GM21515 (cell line): ENCODE measurements at regions not wholly inside any gene's neighbourhood (a gene's known extent, or its start where the extent isn't known, plus 50 kb on each side); places are given as distances from the start of the nearest gene placed in this dataset.

ENCODE experiments used
- ATAC-seq: cut with Tn5 transposase; IDR thresholded peaks from one replicate; pipeline ENCODE4 v1.9.1; 2021; ENCODE audit not compliant: unreplicated experiment

DNA sequence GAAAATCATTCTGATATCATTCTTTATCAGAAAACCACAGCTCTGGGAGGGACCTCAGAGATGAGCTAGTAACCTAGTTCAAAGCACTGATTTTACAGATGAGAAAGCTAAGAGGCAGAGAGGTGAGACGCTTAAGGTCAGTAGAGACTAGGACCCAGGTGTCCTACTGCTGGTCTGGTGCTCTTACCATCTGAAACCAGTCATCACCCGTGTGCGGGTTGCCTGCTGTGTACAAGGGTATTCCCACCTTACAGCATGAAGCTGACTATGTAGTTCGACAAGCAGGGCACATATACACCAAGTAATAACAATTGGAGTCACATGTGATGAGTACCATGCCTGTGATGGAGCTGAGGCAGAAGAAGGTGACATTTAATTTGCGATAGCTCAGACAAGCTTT, 133.7 kb downstream of the ADAMTS15 start:
- no peak for ATAC-seq

DNA sequence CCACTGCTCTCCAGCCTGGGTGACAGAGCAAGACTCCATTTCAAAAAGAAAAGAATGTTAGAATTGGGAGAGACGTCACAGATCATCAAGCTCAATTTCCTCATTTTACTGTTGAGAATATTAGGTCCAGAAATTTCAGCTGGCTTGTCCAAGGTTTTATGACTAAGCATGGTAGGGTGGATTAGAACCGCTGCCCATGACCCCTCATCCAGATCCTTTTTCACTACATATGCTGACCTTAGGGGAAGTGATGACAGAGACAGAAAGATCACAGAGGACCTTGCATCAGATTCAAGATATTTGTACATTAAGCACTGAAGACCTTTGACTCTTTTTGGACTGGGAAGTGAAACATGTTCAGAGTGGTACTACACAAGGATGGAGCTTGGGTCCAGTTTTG, 134.5 kb downstream of the ADAMTS15 start:
- ATAC-seq, result no peak

DNA sequence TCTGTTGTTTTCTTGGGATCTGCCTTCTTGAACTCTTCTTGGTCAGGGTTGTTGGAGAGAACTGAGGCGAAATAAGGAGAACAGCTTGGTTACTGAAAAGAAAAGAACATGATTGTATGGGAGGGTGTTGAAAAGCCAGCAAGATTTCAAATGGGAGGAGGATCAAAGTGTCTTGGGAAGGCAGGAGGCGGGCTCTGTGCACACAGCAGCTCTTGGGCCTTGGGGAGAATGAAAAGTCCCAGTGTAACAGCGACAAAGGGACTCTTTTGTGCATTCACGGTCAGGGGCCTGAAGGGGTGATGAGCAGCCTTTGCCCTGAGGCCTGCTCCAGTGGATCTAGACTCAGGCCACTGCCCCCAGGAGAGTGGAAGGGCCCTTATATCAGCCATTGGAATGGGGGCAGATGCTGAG, 135.4 kb downstream of the ADAMTS15 start:
- ATAC-seq, result no peak

DNA sequence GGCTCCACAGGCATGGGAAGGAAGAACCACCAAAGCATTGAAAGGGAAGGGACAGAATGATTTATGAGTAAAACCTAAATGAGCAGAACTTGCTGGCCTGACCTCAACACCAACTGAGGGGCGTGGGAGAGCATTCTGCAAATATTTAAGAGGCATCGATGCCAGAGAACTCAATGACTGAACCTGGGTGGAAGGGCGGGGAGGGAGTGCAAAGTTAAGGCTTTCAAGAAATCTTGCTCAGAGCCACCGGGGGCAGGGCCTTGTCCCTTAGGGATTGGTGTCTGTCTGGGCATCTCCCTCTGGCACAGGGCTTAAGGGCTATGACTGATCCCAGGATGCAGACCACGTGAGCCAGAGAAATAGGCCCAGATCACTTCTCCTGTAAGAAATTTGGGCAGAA, 137.1 kb downstream of the ADAMTS15 start:
- no peak for ATAC-seq

DNA sequence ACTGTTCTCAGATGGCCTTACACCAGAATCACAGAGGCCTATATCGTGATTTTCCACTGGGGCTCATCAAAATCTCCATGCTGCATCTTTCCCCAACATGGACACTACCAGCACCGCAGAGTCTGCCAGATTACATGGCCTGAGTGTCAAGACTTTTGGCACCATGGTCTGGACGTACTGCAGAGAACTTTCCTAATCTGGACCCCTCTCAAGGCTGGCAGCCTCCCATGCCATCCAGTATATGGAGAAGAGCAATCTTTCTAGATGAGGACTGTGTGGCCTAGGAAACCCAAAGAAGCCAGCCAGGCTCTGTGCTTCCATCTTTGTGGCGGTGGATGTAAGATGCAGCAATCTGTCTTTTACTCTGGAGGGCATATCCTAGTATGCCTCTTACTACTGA, 139.2 kb downstream of the ADAMTS15 start:
- no peak for ATAC-seq

DNA sequence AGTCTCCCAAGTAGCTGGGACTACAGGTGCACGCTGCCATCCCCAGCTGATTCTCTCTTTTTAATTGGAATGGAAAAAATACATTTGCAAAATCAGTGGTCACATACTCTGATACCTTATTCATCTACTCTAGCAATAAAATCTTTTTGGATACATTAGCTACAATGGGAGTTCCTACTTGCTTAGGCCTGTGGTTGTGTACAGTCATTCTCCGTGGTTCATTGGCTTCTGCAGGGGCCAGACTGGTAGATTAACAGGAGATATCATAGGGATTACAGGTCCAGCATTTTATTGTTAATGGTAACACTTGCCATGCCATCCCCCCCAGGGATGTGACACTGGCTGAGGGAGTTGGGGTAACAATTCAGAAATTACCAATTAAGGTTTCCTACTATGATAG, 140.0 kb downstream of the ADAMTS15 start:
- no peak for ATAC-seq

DNA sequence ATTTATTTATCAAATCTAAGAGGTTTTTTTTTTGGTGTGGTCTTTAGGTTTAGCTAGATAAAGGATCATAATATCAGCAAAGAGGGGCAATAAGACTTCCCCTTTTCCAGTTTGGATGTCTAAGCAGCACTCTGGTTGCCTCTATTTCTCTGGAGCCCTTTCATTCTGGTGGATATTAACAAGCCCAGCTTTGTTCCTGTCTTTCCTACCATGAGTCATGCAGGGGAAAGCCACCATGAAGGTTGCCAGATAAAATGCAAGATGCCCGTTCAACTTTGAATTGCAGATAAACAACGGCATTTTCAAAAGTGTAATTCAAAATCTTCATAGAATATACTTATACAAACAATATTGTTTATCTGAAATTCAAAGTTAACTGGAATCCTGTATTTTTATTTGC, 143.6 kb downstream of the ADAMTS15 start:
- ATAC-seq, result no peak

DNA sequence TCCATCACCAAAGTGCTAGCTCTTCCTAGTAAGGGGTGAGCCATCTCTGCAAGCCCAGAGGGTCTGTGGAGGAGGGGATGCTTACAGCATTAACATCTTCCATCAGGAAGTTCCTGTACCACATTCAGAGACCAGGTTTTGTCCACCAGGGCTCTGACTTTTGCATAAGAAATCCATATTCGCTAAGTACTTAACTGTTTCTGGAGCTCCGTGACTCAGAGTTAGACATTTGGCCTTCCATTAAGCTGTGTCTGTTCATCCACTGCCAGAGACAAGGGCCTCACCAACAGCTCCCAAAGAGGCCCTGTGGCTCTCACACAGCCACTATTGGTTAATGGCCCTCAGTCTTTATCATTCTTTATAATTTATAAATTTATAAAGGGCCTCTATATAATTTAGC, 144.6 kb downstream of the ADAMTS15 start:
- ATAC-seq, result no peak

DNA sequence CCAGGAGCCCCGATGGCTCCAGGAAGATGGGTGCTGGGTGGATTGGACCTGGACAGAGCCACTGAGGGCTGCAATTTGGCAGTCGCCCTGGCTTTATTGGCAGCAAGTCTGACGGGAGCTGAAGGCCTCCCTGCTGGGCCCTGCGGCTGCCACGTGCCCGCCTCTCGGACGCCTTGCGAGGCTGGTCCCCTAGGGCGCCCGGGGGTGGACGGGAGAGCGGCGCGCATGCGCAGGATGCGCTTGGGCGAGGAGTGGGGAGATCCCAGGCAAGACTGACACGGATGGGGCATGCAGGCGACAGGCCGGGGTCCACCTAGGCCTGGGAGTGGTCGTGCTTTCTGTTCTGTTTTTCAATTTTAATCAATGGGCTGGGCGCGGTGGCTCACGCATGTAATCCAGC, 150.0 kb downstream of the ADAMTS15 start:
- no peak for ATAC-seq

DNA sequence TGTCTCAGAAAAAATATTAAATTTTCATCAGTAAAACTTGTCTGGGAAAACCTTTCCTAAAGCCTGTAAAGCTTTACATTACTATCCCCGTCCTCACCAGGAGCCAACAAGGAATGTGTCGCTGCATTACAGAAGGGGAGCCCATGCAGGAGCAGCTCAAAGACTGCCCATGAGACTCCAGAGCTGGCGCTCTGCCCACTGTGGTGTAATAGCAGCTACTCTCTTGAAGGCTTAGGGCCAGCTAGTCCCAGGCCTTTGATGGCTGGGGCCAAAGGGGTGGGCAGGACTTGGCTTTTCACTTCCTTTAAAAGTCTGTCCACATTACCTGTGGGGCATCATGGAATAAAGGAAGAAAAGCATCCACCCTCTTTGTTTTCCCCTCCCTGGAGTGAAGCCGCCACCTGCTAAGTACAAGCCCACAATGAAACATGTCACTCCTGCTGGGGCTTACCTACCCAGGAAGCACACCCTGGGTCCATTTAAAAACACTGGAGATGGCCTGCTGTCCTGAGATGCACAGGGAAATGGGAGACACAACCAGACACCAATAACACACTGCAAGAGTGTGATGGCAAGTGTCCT, 150.7 kb downstream of the ADAMTS15 start:
- no peak for ATAC-seq

DNA sequence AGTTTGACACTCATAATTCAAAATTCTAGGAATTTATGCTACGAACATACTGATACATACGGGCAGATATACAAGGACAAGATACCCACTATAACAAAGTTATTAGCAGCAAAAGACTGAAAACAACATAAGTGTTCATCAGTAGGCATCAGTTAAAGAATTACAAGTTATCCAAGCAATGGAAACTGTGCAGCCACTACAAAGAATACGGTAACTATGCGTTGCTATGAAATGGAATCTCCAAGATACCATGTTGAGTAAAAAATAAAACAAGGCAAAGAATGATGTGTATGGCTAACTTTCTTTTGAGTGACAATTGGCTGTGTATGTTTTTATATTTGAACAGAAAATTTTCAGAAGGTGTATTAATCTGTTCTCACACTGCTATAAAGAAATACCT, 151.7 kb downstream of the ADAMTS15 start:
- no peak for ATAC-seq

DNA sequence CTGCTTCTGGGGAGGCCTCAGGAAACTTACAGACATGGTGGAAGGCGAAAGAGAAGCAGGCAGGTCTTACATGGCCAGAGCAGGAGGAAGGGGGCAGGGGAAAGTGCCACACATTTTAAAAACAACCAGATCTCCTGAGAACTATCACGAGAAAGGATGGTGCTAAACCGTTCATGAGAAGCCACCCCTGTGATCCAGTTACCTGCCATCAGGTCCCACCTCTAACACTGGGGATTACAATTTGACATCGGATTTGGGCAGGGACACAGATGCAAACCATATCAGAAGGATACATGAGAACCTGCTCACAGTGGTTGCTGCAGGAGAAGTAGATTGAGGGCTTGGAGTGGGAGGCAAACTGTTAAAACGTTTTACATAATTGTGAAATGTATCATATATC, 152.2 kb downstream of the ADAMTS15 start:
- ATAC-seq, result no peak

DNA sequence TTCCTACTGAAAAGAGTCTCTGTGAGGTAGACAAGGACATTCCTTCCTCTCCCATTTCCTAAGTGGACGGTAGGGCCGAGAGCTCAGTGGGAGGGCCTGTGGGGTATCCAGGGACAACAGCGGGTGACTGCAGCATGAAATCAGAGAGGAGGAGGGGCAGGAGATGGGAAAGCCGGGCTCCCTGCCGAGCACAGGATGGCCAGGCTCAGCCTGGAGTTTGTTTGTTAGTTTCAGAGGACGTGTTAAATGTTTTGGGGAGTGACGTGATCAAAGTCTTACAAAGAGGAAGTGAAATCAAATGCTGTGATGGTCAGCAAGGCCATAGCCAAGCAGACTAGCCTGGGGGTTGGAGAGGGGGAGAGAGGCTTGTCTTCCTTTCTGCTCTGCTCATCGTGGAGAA, 152.7 kb downstream of the ADAMTS15 start:
- no peak for ATAC-seq

DNA sequence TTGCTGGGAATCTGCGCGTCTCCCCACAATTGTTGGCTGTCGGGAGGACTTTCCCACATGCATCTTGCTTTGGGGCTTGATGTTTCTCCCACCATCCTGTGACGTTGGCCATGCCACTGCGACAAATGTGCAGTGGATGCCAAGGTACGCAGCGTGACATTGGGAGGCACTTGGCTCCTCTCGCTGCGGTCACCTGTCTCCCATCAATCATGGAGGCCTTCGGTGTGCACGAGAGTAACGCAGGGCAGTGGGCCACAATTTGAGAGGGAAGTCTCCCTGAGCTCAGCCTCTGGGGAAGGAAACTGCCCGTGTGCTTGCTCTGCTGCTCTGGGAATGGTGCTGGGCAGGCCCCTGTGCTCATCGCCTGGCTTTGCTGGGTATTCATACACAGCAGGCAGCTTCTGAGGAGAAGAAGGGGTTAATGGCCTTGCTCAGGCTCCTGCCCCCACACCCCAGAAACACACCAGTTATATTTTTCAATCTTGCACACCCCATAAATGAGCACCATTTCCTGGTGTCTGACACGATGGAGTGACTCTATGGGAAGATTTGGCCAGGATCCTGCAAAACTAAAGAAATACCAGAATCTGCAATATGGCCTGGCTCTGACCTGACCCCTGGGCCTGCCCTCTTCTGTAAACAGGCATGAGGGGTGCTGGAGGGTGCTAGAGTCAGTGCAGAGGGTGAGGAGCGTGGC, 153.5 kb downstream of the ADAMTS15 start:
- no peak for ATAC-seq

DNA sequence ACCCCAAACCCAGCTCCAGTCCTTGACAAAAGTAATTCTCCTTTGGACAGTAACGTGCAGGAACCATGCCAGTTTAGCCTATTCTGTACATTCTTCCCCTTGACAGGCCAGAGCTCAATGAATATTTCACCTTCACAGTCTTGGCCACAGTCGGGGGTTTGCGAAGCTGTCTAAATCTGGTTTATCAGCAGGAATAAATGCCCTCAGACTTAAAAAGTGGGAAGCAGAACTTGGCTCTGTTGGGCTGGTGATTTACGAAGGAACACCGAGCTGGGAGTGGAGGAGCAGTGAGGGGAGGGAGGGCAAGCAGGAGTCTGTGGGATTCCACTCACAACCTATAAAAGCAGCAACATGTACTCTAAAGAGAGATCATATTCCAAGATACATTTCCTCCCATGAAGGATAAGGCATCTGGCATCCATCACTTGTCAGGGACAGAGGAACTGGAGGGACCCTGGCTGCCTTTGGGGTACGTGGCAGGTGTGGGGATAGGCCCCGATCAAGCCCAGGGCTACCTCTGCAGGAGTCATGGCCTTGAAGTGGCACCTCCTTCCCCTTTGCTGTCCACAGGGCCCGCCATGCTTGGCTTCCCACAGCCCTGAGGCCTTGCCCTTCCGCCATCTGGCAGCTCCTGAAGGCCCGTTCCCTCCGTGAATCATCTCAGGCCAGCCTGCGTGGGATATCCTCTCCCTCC, 154.3 kb downstream of the ADAMTS15 start:
- ATAC-seq, result no peak

DNA sequence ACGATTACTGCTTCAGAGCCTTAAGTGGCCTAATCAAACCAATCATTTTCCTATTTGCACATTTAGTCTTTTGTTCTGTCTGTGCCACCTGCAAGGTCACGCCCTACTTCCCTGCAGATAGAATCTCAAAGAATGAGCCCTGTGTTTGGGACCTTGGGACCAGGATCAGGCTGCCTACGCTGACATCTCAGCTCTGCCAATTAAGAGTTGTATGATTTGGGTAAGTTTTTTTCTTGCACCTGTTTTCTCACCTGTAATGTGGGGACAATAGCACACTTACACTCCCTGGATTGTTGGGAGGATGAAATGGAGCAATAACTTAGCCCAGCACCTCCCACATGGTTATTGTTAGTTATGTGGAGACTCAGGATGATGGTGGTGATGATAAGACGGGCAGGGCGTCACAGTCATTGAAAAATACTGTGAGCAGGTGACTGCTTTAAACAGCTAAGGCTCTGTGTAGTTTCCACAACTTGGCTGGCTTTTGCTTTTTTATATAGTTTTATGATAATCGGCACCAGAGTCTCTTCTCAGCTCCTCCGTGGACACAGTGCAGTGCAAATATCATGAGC, 155.0 kb downstream of the ADAMTS15 start:
- ATAC-seq, result no peak

DNA sequence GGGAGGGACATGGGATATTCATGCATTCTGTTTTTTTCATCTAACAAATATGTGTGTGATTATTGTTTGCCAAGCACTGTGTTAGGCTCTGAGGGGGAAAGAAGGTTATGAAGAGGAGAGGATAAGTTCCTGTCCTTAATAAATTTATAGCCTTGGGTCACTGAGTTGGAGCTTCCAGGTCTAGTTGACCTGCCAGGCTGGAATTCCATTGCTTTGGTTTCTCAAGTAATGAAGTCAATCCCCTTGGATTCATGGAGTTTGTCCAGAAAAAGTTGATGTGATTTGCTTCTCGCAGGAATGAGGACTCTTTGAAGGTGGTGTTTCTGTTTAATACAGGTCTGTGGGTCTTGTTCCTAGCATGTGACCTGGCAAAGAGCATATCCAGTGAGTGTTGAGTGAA, 156.2 kb downstream of the ADAMTS15 start:
- no peak for ATAC-seq

DNA sequence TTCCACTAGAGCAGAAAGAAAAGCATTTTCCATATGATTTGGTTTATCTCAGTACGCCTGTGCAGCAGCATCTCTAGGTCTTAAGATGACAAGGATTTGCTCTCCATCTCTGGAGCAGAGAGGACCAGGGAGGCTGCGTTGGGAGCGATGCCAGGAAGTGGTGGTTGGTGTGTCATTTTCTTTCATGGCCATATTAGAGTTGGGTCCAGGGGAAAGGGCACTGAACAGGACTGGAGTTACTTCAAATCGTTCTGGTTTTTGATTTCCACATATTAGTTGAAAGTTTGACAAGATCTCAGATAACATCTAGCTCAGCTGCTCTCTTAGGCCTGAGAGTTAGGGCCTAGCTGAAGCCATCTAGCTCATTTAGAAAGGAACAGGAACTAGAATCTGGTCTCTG, 157.7 kb downstream of the ADAMTS15 start:
- ATAC-seq, result no peak

DNA sequence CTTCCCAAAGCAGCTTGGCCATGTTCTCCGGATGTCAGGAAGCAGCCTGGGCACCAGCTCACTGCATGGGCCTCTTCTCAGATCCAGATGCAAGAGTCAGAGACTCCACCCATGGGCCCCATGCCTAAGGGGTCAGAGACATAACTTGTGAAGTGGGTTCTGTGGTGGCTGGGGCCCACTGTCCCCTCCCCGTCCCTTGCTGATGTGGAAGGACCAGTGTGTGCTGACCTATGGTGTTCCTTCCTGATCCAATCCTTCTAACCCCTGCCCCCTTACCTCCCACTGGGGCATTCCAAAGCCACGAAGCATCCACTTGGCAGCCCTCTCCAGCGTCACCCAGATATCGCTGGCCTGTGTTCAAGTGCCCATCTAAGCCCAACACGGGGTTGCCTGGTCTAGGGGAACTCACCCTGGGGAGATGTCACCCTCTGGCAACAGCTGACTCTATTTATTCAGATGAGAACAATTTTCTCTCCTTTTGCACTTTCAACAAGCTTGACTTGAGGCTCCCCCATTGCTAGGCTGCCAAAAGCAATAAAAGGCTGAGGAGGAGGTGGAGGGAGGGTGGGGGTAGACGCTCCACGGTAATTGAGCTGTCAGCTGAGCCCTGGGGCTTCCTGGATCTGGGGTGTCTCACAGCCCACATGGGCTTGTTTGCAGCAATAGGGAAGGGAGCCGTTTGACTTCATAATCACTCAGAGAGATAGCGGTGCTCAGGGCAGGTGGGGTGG, 158.5 kb downstream of the ADAMTS15 start:
- ATAC-seq, result no peak

DNA sequence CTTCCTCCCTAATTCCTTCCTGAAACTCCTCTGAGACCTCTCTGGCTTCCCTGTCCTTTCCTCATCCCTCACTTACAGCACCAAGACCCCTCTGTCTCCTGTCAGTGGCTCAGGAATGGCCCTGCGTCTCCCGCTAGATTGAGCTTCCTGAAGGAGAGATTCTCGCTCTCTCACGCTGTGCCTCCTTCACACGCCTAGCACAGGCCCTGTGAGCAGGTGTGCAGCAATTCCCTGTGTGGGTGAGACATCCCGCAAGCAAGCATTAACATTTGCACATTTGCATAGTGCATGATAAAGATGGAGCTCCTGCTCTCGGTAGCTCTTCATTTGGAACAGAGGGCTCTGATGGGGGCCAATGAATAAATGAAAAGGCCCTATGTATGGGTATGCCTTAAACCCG, 159.8 kb downstream of the ADAMTS15 start:
- ATAC-seq, result no peak
